ENCODE measurements at regions not wholly inside any gene's neighbourhood (a gene's known extent, or its start where the extent isn't known, plus 50 kb on each side); places are given as distances from the start of the nearest gene placed in this dataset.

DNA sequence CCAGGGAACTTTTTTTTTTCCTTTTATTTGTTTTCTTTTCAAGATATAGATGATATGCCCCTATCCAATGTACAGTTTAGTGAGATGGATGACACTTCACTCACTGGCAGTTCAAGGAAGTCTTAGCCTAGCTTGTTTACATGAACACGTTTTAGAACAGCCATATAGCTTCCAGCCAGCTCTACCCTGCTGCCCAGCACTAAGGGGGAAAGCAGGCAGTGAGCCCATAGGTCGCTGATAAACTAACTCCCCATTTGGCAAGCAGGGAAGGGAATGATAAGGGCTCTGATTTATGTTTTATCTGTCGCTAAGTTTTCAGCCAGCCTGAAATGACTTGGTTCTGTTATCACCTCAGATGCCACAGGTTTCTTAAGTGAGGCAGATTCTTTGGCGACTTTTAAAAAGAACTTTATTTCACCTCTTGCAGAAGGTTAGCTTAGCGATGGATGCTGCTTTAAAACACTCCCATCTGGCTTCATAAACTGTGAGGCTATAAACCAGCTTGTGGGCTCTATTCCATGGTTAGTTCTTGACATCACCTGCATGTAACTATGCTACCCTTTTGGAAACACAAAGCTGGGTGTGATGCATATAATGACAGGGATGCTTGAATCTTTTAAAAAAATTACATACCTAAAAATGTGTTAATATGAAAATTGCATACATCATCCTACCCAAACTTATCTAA, 348.4 kb downstream of the FBXO8 start (continued):
- TF ChIP-seq ZNF274 (IDR thresholded peaks at IDR 0.05; ENCODE audit: borderline replicate concordance, extremely low read depth, low read length): no peak
- no peak for TF ChIP-seq EZH2 (IDR thresholded peaks at IDR 0.05; ENCODE audit: low read depth, low read length, severe bottlenecking)
